HCT116 (cell line): ENCODE measurements at regions not wholly inside any gene's neighbourhood (a gene's known extent, or its start where the extent isn't known, plus 50 kb on each side); places are given as distances from the start of the nearest gene placed in this dataset.

Source experiments
- ATAC-seq: fragments of 200-7000 bp; cut with Tn5 transposase; 2 replicates; pipeline ENCODE4 v1.9.1; 2020; ENCODE audit warnings: mild to moderate bottlenecking, moderate library complexity
- BruUV-seq: library from RNA; stranded (reverse); fragments of 400-500 nt; replicated peaks from 2 replicates; lab custom pipeline; 2021; lab: Mats Ljungman, UMichigan
- CTCF ChIA-PET: fragments of 300-600 bp; sonication (Branson Sonifier 250); formaldehyde crosslinking; loops from one replicate; lab custom pipeline; 2021; ENCODE audit warnings: antibody characterized with exemption; lab: Charles Lee
- POLR2A ChIA-PET: fragments of 300-600, 350-600 bp; sonication (Branson Sonifier 250); formaldehyde crosslinking; loops from one replicate; lab custom pipeline; 2021; ENCODE audit warnings: antibody characterized with exemption; lab: Charles Lee
- RAD21 ChIA-PET, 2 experiments: fragments of 300-600 bp; sonication (Branson Sonifier 250); formaldehyde crosslinking; loops; one replicate each; lab custom pipeline; 2023; ENCODE audit warnings: low total read pairs in 2 of 2; ENCODE audit not compliant: uncharacterized antibody in 2 of 2, unreplicated experiment in 2 of 2, low non-redundant PET in 1 of 2; lab: Charles Lee
- DNase-seq: peaks from one replicate; pipeline ENCODE4 v3.0.0-alpha.2; 2010; ENCODE audit warnings: low read depth, low spot score
- H2AFZ ChIP-seq: fragments of 200-600 bp; shearing (Covaris generic), sonication (generic); 2 replicates; pipeline ENCODE4 v1.6.1; 2017; ENCODE audit warnings: low read depth, mixed run types, mixed read lengths, antibody characterized with exemption, low read length; ENCODE audit not compliant: poor library complexity, severe bottlenecking
- H3K27ac ChIP-seq: 2 replicates; pipeline ENCODE4 v1.5.1; 2012; ENCODE audit warnings: low read depth, low read length
- H3K27me3 ChIP-seq: fragments of 200-600 bp; sonication (generic); 2 replicates; pipeline ENCODE4 v1.6.1; 2016; ENCODE audit warnings: mixed run types, low read length, mixed read lengths; ENCODE audit not compliant: insufficient read depth
- H3K36me3 ChIP-seq, 2 experiments: fragments of 200-500 bp in 1 of 2; fragments of 200-600 bp in 1 of 2; sonication (Bioruptor generic) in 1 of 2; sonication (generic) in 1 of 2; 2 replicates each; pipeline versions ENCODE4 v1.5.1 to v1.6.1; 2014 to 2016; ENCODE audit warnings: low read length in 2 of 2, inconsistent platforms in 1 of 2, mixed read lengths in 1 of 2, mixed run types in 1 of 2; ENCODE audit not compliant: insufficient read depth in 2 of 2, control insufficient read depth in 1 of 2
- H3K4me1 ChIP-seq, 2 experiments: fragments of 200-600 bp in 1 of 2; sonication (generic) in 1 of 2; 2 replicates each; pipeline versions ENCODE4 v1.5.1 to v1.6.1; 2012 to 2017; ENCODE audit warnings: low read length in 2 of 2, inconsistent platforms in 1 of 2, mild to moderate bottlenecking in 1 of 2, mixed read lengths in 1 of 2, mixed run types in 1 of 2, moderate library complexity in 1 of 2; ENCODE audit not compliant: insufficient read depth in 2 of 2, control insufficient read depth in 1 of 2
- H3K4me2 ChIP-seq: fragments of 200-600 bp; sonication (generic); 2 replicates; pipeline ENCODE4 v1.6.1; 2017; ENCODE audit warnings: mixed run types, low read length, mixed read lengths
- H3K4me3 ChIP-seq, 2 experiments: fragments of 200-600 bp in 1 of 2; sonication (generic) in 1 of 2; replicated peaks in 1 of 2; 2 replicates each; pipeline ENCODE4 v1.5.1; 2011 to 2016; ENCODE audit warnings: low read length in 2 of 2, control low read depth in 1 of 2, low read depth in 1 of 2, mild to moderate bottlenecking in 1 of 2, mixed read lengths in 1 of 2, mixed run types in 1 of 2
- H3K79me2 ChIP-seq: fragments of 200-600 bp; sonication (generic); 2 replicates; pipeline ENCODE4 v1.6.1; 2017; ENCODE audit warnings: mild to moderate bottlenecking, mixed run types, low read length, moderate library complexity, mixed read lengths; ENCODE audit not compliant: insufficient read depth
- H3K9ac ChIP-seq: fragments of 200-600 bp; sonication (generic); 2 replicates; pipeline ENCODE4 v1.6.1; 2016; ENCODE audit warnings: low read length, mixed read lengths
- H3K9me2 ChIP-seq: fragments of 200-600 bp; sonication (generic), shearing (Covaris generic); 2 replicates; pipeline ENCODE4 v1.6.1; 2017; ENCODE audit warnings: mixed run types, mild to moderate bottlenecking, moderate library complexity; ENCODE audit not compliant: insufficient read depth
- H3K9me3 ChIP-seq, 2 experiments: fragments of 200-500 bp in 1 of 2; fragments of 200-600 bp in 1 of 2; sonication (Bioruptor generic) in 1 of 2; sonication (generic) in 1 of 2; 2 replicates each; pipeline ENCODE4 v1.6.1; 2014 to 2017; ENCODE audit warnings: low read length in 2 of 2, mixed read lengths in 2 of 2, inconsistent platforms in 1 of 2, low read depth in 1 of 2, mild to moderate bottlenecking in 1 of 2, mixed run types in 1 of 2, moderate library complexity in 1 of 2; ENCODE audit not compliant: control insufficient read depth in 1 of 2, insufficient read depth in 1 of 2
- H4K20me1 ChIP-seq: fragments of 200-600 bp; sonication (generic), shearing (Covaris generic); 2 replicates; pipeline ENCODE4 v1.6.1; 2017; ENCODE audit warnings: mixed run types, mild to moderate bottlenecking, moderate library complexity; ENCODE audit not compliant: insufficient read depth
- ATF3 ChIP-seq: IDR thresholded peaks from 2 replicates; pipeline ENCODE4 v1.6.1; 2012
- CBX3 ChIP-seq: IDR thresholded peaks from 2 replicates; pipeline ENCODE4 v1.6.1; 2012; ENCODE audit warnings: low read depth
- CEBPB ChIP-seq: IDR thresholded peaks from 2 replicates; pipeline ENCODE4 v1.6.1; 2012; ENCODE audit warnings: low read depth
- EGR1 ChIP-seq: IDR thresholded peaks from 2 replicates; pipeline ENCODE4 v1.6.1; 2012; ENCODE audit warnings: low read depth
- ELF1 ChIP-seq: IDR thresholded peaks from 2 replicates; pipeline ENCODE4 v1.6.1; 2012; ENCODE audit warnings: low read depth, borderline replicate concordance
- EZH2 ChIP-seq: fragments of 200-600 bp; sonication (generic); IDR thresholded peaks from 2 replicates; pipeline ENCODE4 v1.6.1; 2017; ENCODE audit warnings: antibody characterized with exemption, mixed run types
- EZH2phosphoT487 ChIP-seq: fragments of 200-600 bp; IDR thresholded peaks from 2 replicates; pipeline ENCODE4 v1.6.1; 2018; ENCODE audit warnings: antibody characterized with exemption, borderline replicate concordance
- FOSL1 ChIP-seq: IDR thresholded peaks from 2 replicates; pipeline ENCODE4 v1.6.1; 2012; ENCODE audit warnings: low read depth
- JUND ChIP-seq: IDR thresholded peaks from 2 replicates; pipeline ENCODE4 v1.6.1; 2012
- POLR2A ChIP-seq: IDR thresholded peaks from 2 replicates; pipeline ENCODE4 v1.7.0; 2011; ENCODE audit warnings: borderline replicate concordance; ENCODE audit not compliant: insufficient read depth, insufficient read length; ENCODE audit errors: extremely low read depth
- POLR2AphosphoS5 ChIP-seq: IDR thresholded peaks from 2 replicates; pipeline ENCODE4 v1.6.1; 2011; ENCODE audit warnings: mild to moderate bottlenecking, low read depth, low read length, moderate library complexity
- RAD21 ChIP-seq: IDR thresholded peaks from 2 replicates; pipeline ENCODE4 v1.6.1; 2012; ENCODE audit warnings: low read depth, mild to moderate bottlenecking
- SIN3A ChIP-seq: IDR thresholded peaks from 2 replicates; pipeline ENCODE4 v1.6.1; 2012; ENCODE audit warnings: low read depth
- TCF7L2 ChIP-seq: IDR thresholded peaks from 2 replicates; pipeline ENCODE4 v1.7.0; 2011; ENCODE audit warnings: borderline replicate concordance, inconsistent platforms; ENCODE audit not compliant: insufficient read depth, insufficient read length; ENCODE audit errors: extremely low read depth
- ZBTB33 ChIP-seq: IDR thresholded peaks from 2 replicates; pipeline ENCODE4 v1.6.1; 2011; ENCODE audit warnings: mild to moderate bottlenecking, low read length, moderate library complexity; ENCODE audit not compliant: insufficient replicate concordance; ENCODE audit errors: extremely low read depth
- ZFX ChIP-seq: fragments of 450-650 bp; IDR thresholded peaks from 2 replicates; pipeline ENCODE4 v1.6.1; 2017
- ZNF274 ChIP-seq: fragments of 200-500 bp; sonication (Bioruptor generic); IDR thresholded peaks from 2 replicates; pipeline ENCODE4 v1.6.1; 2014; ENCODE audit warnings: mild to moderate bottlenecking, low read depth, low read length, inconsistent platforms
- intact Hi-C: fragments of 100-400 bp; cut with micrococcal nuclease; formaldehyde crosslinking; loops from 2 replicates; pipeline ENCODE4 v1.10.0; 2022

- TF ChIP-seq ATF3 (no peak), EGR1 (no peak), ZNF274 (no peak)
Measured at GRCh38 chr20:39939241-39939865, 749.7 kb downstream of the MAFB start (continued).

DNA sequence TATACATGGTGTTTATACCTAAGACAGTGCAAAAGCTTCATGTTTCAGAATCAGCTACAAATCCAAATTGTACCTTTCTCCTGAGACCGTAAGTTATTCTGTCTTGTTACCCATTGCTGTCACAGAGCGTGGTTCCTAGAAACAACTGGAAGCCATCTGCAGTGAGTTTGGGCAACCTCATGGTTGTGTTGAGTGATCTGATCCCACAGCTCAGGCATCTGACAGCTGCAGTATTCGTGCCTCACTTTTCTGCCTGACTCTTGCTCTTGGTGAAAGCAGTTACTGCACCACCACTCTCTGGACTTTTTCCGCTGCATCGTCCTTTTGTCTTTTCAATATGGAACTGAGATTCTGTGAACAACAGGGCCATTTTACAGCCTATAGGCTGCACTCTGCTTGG lies 752.6 kb downstream of the MAFB start:
- no peaks in the 10 kb centered on the region for H3K4me1 ChIP-seq
- intact Hi-C loops = no loop called here
- peaks cover 0 to 13% of the 10 kb centered on the region in 2 experiments; a peak in 2 of 4 replicates for H3K9me3 ChIP-seq
- POLR2A ChIA-PET = no interaction called here
- H3K9me2 ChIP-seq = no peaks in the 10 kb centered on the region
- H4K20me1 ChIP-seq = no peaks in the 10 kb centered on the region
- BruUV-seq = no TSS peak
- DNase-seq (no peak), ATAC-seq (no peak)
- no peaks in the 10 kb centered on the region for H3K36me3 ChIP-seq
- H3K27ac ChIP-seq = no peak overlapping the region
- no peak for TF ChIP-seq FOSL1
- no peak for TF ChIP-seq TCF7L2
- no peaks in the 10 kb centered on the region for H3K27me3 ChIP-seq
- no peak overlapping the region for H2AFZ ChIP-seq
- RAD21 ChIA-PET = no interaction called here
- H3K9ac ChIP-seq = no peak overlapping the region
- H3K4me3 ChIP-seq = no peak overlapping the region
- H3K4me2 ChIP-seq = no peak overlapping the region
- CTCF ChIA-PET = no interaction called here
- H3K79me2 ChIP-seq = no peaks in the 10 kb centered on the region

GRCh38 chr20:39935901-39936300 lies 753.1 kb downstream of the MAFB start:
- Histone ChIP-seq H3K4me1 (no peaks in the 10 kb centered on the region), H4K20me1 (no peaks in the 10 kb centered on the region), H3K27me3 (no peaks in the 10 kb centered on the region), H3K79me2 (no peaks in the 10 kb centered on the region), H3K9ac (no peak overlapping the region), H3K9me2 (no peaks in the 10 kb centered on the region), H3K4me3 (no peak overlapping the region), H3K36me3 (no peaks in the 10 kb centered on the region), H2AFZ (no peak overlapping the region)
- CTCF ChIA-PET = no interaction called here
- intact Hi-C loops = no loop called here
- no peak for ATAC-seq
- POLR2A ChIA-PET = no interaction called here
- no peak for DNase-seq
- RAD21 ChIA-PET = no interaction called here
- no peak for TF ChIP-seq FOSL1
- TF ChIP-seq POLR2AphosphoS5 = no peak
- no peak for TF ChIP-seq ELF1
- TF ChIP-seq SIN3A = no peak
- no peak for TF ChIP-seq CBX3
- no peak for TF ChIP-seq ZNF274
- TF ChIP-seq ZBTB33 = no peak
- TF ChIP-seq EZH2phosphoT487 = no peak
- no peak for TF ChIP-seq TCF7L2
- no peak for TF ChIP-seq ZFX
- TF ChIP-seq JUND = no peak
- TF ChIP-seq RAD21 = no peak
- no peak for TF ChIP-seq EZH2
- no peak for TF ChIP-seq CEBPB
- TF ChIP-seq ATF3 = no peak
- TF ChIP-seq POLR2A = no peak
- TF ChIP-seq, all 23 proteins: peak for 0
- H3K4me2 ChIP-seq = no peak overlapping the region
- no peak overlapping the region for H3K27ac ChIP-seq
- BruUV-seq = no TSS peak
- peaks cover 0 to 16% of the 10 kb centered on the region in 2 experiments; a peak in 2 of 4 replicates for H3K9me3 ChIP-seq
